ENCODE measurements at regions not wholly inside any gene's neighbourhood (a gene's known extent, or its start where the extent isn't known, plus 50 kb on each side); places are given as distances from the start of the nearest gene placed in this dataset.
"Not testable (repeated sequence)": the region's sequence is repeated elsewhere in the genome, so short reads cannot be mapped to it uniquely, and the experiment has no call there.

DNA sequence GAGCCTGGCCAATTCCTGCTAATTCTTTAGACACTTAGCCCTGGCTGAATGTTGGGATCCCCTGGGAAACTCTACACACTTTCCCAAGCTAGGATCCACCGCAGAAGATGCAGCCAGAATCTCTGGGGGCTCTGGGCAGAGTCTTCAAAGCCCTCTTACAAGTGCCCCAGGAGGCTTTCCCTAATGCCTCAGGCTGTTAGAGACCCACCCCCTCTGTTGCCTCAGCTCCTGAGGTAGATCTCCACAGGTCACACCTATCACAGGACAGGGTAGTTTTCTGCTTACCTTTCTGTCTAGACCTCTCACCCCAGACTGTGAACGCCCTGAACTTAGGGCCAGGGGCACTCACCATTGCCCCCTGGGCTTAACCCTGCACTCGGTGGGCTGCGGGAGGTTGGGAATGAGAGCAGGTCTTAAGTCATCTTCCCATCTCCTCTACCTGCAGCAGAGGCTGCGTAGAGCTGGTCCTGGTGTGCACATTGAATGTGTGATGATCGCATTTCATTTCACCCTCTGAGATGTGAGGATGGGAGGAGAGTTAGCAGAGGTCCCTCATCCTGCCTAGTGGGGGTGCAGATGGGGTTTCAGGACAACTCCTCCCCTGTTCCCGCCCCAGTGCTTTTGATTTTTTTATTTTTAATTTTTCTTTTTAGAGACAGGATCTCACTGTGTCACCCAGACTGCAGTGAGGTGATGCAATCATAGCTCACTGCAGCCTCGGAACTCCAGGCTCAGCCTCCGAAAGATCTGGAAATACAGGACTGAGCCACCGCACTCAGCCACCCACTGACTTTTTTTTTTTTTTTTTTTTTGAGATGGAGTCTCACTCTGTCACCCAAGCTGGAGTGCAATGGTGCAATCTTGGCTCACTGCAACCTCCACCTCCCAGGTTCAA lies 89.0 kb upstream of the LHX1 start:
- no peak for DNase-seq

DNA sequence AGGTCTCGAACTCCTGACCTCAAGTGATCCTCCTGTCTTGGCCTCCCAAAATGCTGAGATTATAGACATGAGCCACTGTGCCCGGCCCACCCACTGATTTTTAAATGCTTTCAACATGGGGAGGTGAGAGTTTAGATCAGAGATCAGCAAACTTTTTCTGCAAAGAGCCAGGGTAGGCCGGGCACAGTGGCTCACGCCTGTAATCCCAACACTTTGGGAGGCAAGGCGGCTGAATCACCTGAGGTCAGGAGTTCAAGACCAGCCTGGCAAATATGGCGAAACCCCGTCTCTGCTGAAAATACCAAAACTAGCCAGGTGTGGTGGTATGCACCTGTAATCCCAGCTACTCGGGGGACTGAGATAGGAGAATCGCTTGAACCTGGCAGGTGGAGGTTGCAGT lies 88.3 kb upstream of the LHX1 start:
- DNase-seq, result not testable (repeated sequence)

DNA sequence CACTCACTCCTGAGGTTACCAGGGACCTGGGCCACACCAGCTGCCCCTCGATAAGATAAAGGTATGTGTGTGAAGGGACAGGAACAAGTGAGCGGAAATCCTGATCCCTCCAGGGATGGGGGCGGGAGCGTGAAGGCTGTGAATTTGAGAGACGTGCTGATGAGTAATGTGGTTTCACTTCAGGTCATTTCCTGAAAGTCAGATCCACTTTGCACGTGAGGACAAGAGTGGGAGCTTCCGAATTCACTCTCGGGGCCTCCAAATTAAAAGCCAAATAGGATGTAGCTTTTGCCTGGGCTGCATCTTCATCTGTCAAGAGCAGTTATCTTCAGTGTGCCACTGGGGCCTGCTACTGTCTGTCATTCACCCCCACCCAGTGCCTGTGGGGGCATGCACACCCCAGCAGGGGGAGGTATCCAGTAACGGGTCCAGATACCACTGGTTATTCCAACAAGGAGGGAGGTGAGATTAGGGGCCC lies 87.4 kb upstream of the LHX1 start:
- no peak for DNase-seq

DNA sequence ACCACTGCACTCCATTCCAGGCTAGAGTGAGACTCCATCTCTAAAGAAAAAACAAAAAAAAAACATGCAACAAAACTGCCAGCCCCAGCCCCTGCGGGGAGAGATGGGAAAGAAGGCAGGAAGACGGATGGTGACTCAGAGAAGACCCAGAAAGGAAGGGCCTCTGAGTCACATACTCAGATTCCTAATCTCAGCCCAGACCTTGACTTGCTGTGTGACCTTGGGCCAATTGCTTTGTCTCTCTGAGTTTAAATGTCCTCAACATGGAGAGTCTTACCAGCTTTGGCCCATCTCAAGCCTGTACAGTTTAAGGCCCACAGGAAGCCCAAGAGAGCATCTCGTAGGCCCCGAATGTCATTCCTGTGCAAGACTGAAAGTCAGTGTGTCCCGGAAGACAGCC lies 86.5 kb upstream of the LHX1 start:
- no peak for DNase-seq

DNA sequence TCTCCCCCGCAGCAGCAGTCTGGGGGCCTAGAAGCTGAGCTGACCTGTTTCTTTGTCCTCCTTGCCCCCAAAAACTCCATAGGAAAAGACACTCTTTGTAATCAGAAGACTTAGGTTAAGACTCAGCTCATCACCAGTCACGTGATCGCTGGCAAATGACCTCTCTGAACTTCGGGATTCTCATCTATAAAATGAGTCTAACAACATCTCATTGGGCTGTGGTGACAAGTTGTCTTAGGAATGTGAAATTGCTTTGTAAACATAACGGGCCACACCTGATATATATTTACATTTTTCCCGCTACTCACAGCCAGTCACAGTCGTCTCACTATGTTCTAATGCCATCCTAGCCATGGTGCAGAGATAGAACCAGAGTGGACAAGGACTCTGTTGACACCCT lies 86.0 kb upstream of the LHX1 start:
- DNase-seq, result no peak

DNA sequence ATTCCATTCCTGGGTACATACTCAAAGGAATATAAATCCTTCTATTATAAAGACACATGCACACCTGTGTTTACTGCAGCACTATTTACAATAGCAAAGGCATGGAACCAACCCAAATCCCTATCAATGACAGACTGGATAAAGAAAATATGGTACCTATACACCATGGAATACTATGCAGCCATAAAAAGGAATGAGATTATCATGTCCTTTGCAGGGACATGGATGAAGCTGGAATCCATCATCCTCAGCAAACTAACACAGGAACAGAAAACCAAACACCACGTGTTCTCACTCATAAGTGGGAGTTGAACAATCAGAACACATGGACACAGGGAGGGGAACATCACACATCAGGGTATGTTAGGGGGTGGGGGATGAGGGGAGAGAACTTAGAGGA lies 84.8 kb upstream of the LHX1 start:
- not testable (repeated sequence) for DNase-seq

DNA sequence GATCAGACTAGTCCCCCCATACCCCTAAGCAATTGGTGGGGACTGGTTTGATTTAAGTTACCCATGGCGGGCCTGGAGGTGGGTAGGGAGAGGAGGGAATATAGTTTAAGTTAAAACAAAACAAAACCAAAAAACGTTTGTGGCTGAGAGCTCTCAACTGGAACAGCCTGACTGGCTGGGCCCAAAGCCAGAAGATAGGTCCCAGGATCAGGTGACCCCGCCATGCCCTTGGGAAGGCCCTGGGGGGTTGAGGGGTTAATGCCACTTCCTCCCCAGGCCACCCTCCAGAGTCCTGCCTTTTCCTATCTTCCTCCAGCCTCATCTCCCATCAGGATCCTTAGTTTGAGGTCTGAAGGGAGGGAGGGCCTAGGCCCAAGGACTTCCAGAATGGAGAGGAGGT lies 82.3 kb upstream of the LHX1 start:
- no peak for DNase-seq

DNA sequence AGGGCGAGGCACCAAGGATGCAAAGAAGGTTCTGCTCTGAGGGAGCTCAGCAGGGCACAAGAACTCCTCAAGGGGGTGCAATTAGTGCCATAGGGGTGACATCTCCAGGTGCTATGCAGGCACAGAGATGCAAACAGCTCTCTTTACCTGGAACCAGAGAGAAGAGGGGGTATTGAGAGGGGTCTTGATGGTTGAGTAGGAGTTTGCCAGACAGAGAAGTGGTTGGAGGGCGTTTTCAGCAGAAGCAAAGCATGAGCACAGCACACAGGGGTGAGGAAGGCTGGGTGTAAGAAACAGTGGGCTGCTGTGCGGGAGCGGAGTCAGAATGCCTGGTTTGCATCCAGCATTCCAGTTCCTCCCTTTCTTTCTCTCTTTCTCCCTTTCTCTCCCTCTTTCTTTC lies 81.8 kb upstream of the LHX1 start:
- no peak for DNase-seq

DNA sequence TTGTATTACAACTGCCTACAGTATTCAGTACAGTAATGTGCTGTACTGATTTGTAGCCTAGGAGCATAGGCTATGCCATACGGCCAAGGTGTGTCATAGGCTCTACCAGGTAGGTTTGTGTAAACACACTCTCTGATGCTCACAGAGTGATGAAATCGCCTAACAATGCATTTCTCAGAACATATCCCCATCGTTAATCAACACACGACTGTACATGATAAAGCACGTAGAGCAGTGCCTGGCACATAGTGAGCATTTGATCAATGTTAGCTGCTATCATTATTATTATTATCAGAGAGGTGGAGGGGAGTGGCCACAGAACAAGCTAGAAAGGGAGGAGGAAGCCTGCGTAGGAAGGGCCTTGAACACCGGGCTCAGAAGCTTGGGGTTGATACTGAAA lies 81.1 kb upstream of the LHX1 start:
- no peak for DNase-seq

DNA sequence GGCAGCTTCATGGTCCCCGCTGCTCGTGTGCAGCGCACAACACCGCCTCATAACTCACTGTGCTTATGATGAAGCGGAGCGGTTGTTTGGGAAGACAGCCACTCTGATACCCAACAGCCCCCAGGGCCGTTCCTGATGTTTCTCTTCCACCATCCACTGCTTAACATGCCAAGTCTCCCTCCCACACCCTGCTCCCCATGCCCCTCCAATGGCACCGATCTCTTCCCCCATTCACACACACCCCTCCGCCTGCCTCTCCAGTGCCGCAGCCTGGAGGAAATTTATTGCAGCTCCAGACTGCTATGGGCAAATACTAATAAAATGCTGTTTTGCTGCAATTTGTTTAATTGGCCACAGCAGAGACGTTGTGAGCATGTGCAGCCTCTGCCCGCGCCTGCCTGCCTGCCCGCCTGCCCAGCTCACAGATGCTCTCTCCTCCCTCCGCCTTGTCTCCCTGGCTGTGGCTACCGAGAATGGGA lies 80.3 kb upstream of the LHX1 start:
- DNase-seq, result no peak

DNA sequence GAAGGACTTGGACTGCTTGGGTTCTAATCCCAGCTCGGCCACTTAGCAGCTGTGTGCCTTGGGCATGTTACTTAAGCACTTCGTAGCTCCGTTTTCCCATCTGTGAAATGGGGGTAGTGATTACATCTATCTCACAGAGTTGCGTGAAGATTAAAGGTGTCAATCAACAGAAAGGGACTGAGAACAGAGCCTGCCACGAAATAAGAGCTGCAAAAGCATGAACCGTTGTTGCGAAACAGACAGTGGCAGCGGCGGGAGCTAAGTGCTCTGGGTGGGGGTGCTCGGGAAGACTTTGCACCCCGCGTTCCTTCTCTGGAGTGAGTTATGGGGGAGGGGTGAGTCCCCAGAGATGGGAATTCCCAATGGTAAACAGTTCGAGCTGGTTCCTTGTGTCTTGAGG lies 79.6 kb upstream of the LHX1 start:
- DNase-seq, result no peak

DNA sequence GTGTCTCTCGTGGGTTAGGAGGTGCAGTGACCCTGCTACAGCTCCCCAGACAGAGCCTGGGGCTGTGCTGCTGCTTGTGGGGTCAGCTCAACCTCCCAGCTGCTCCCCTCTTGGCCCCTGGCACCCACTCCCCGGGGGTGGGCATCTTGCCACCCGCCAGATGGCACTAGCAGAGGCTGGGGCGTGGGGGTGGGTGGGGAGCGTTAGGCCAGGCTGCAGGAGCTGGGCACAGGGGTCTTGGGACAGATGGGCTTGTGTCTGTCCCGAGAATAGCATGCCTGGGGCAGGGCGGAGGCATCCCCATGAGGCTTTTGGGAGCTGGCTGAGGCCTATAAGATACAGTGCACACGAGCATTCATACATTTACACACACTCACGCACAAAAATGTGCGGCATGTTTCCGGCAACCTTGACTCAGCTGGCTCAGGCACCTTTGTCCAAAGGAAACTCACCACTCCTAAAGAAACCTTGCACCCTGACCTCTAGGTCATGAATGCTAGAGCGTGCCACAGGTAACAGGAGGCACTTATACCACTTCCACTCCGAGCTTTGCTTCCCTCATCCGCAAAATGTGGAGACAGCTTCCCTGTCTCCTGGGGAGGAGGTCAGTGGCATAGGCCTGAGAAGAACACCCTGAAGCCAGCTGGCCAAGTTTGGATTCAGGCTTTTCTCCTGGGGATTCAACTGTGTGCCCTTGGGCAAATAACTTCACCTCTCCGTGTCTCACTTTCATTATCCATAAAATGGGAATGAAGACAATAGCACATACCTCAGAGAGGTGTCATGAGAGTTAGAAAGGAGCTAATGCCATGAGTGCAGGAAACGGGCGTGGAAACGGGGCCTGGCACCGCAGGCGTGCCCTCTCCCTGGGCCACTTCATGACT lies 78.9 kb upstream of the LHX1 start:
- no peak for DNase-seq

DNA sequence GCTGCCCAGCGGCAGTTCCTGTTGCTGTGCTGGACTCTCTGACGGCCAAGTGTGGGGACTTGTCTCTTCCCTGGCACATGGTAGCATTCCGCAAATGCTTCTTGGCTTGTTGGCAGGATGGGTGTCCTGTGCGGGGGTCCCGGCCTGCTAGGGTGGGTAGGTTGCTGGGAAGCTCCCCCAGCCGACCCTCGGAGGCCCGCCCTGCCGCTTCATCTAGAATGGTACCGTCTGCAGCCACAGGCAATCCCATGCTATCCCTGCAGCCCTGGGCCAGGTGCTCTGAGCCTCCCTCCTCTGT lies 78.3 kb upstream of the LHX1 start:
- no peak for DNase-seq

DNA sequence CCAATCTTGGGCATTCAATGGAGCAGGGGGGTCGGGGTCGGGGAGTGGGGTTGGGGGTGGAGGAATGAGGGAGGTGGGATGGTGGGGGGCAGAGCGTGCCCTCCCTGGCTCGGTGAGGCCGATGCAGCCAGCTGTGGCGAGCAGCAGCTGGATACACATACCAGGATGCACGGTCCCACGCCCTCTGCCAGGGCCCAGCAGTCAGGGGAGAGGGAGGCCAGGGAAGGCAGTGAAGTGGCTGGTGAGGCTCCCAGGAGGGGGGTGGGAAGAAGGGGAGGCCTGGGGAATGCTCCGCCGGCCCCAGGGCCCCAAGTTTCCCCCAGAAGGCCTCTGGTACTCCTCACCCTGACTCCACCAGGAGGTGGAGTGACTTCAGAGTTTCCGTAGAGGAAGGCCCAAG lies 77.6 kb upstream of the LHX1 start:
- DNase-seq, result no peak

DNA sequence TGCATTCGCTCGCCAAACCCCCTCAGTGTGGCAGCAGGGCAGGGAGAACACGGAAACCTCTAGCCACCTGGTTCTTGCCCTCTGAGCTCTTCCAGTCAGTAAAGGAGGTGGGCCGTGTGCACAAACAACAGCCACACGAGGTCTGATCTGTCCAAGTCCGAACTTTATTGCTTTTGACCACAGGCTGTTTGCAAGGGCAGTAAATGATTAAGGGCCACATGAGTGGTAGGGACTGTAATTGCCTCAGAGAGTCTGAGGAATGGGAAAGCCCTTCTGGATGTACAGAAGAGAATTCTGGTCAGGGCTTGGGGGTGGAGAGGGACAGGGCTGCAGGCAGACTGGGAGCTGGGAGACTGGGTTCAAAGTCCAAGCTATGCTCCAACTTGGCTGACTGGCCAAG lies 75.7 kb upstream of the LHX1 start:
- DNase-seq, result no peak

DNA sequence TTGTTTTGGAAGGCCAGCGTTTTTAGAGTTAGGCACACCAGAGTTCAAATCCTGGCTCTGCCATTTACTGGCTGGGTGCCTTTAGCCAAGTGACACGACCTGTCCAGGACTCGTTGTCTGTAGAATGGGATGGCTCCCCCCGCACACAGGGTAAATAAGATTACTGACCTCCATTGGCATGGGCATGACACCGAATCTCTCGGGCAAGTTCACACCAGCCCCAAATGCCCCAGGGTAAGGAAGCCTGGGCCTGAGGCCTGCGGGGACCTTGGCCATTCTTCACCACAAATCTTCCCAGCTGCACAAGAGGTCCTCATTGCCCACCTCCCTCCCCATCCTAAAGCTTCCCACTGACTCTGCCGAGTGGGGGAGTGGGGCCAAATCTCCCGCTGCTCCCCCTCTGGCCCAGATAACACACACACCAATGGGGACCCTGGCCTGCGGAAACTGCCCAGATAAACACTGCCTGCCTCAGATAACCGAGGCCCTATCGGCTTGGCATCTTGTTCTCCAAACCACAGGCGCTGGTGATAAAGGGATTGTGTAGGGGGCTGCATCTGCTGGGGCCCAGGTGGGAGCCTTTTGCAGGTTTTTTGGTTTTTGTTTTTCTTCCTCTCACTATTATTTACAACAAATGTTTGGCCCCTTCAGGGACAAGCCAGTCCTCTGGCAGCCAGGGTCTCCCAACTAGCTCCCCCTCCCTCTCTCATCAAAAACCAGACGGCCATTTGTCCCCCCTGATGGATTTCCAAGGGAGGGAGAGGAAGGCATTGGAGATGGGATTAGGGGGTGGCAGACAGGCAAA lies 75.0 kb upstream of the LHX1 start:
- DNase-seq, result no peak

DNA sequence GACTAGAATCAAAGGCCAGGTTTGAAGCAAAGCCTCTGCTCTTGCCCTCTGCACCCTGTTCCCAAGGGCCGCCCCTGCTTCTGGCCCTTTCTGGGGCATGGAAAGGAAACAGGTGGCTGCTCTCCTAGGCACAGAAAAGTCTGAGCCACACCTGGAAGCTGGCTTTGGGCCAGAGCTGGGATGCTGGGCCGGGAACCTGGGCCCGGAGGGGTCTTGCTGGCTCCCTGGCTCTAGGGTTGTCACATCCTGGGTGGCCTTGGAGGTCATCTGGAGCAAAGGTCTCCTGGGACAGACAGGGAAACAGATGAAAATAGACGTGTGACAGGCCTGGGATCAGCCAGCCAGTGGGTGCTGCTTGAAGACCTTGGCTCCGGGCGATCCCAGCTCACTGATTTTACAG lies 74.1 kb upstream of the LHX1 start:
- DNase-seq, result no peak

DNA sequence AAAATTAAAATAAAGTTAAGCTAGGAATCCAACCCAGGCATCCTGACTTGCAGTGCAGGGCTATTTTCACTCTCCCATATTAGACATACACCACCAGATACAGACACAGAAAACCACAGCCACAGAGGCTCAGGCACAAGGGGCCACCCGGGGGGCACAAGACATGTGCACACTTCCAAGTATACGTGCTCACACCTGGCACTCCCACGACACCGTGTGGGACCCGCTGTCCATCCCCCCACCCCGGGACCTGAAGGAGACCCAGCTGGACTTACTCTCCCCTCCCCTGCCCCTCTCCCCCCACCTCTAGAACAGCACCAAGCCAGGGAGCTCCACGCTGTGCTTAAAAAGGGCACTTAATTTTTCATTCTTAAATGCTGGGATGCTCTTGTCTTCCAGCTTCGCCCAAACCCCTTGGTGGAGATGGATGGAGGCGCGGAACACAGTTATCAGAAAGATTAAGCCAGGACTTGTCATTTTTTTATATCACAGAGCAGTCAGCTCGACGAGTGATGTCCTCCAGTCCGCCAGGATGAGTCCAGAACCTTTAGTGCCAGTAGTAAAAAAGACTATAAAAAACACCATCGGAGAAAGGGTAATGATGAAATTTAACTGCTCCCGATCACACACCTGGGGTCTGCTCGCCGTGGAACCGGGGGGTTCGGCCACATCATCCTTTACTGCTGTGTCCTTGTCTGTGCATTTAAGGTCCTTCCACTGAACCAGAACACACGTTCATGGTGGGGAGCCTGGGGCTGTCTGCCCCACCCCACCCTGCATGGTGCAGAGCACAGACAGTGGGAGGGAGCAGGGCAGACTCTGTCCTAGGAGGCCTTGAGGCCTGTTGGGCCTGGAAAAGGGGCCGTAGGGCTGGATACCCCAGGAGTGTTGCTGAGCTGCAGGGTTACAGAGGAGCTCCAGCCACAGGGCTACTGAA lies 73.3 kb upstream of the LHX1 start:
- no peak for DNase-seq

DNA sequence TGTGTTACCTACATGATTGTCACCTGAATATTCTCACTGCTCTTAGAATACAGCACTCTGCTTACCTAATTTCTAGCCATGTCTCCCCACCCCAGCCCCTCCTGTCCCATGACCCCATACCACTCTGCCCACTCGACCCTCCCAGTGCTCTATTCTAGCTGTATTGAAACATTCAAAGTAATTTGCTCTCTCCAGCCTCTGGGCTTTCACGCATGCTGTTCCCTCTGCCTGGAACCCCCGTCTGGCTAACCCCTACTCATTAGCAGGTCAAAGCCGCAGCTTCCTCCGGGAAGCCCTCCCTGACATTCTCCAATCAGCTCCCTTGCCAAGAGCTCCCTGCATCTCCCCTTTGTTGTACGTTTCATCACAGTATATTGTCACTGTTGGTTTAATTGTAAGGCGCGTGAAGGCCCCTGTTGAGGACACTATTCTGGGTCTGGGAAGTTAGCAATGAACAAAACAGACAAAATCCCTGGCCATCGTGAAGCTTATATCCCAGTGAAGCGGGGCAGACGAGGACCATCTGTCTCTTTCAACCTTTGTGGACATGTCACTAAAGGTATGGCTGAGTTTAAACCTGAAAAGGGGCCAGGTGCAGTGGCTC lies 72.3 kb upstream of the LHX1 start:
- no peak for DNase-seq

DNA sequence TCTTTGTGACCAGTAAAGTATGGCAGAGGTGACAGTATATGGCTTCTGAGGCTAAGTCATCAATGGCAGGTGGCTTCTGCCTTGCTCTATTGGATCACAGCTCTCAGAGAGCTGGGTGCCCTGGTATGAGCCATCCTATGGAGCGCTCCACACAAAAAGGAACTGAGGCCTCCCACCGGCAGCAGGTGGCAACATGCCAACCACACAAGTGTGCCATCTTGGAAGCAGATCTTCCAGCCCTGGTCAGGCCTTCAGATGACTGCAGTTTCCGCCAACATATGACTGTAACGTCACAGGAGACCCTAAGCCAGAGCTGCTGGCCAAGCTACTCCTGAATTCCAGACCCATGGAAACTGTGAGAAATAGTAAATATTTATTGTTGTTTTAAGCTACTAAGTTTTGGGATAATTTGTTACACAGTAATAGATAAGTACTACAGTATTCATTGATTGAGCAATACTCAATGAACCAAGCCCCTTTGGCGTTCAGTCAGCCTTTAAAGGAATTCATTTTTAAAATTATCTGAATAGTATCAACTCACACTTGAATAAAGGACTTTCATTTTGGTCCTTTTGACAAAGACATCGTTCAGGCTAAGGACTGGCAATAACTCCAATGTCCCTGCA lies 69.4 kb upstream of the LHX1 start:
- no peak for DNase-seq

DNA sequence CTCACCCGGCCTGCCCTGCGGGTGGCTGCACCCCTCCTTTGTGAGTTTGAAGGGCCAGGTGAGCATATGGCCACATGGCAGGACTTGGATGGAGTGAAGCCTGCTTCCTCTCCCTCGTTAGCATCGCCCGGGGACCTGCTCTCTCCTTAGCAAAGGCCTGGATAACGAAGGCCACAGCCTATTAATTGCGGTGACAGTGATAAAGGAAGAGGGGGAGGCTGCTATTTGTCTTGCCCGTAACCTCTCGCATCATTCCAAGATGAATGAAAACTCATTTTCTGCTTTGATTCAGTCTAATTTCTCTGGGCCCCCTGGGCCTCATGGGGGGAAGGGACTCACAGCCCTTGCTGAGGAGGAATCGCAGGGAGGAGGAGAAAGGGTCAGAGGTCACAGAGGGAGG lies 68.5 kb upstream of the LHX1 start:
- no peak for DNase-seq
